HL-60 (cell line): ENCODE measurements at regions not wholly inside any gene's neighbourhood (a gene's known extent, or its start where the extent isn't known, plus 50 kb on each side); places are given as distances from the start of the nearest gene placed in this dataset.

Source experiments
- CTCF ChIP-seq: IDR thresholded peaks from one replicate; pipeline ENCODE4 v1.5.1; 2011; ENCODE audit warnings: low read length, control low read depth, inconsistent platforms; ENCODE audit not compliant: insufficient read depth
- GABPA ChIP-seq: IDR thresholded peaks from 2 replicates; pipeline ENCODE4 v1.6.1; 2012; ENCODE audit warnings: low read depth
- POLR2AphosphoS5 ChIP-seq: IDR thresholded peaks from 2 replicates; pipeline ENCODE4 v1.6.1; 2012; ENCODE audit warnings: low read depth
- REST ChIP-seq: IDR thresholded peaks from 2 replicates; pipeline ENCODE4 v1.6.1; 2012; ENCODE audit warnings: low read depth; ENCODE audit not compliant: insufficient replicate concordance
- SPI1 ChIP-seq: IDR thresholded peaks from 2 replicates; pipeline ENCODE4 v1.6.1; 2012; ENCODE audit warnings: low read depth, mild to moderate bottlenecking, borderline replicate concordance

GRCh38 chr13:44760434-44760833, 184.3 kb upstream of the TSC22D1 start:
- TF ChIP-seq CTCF (no peak), POLR2AphosphoS5 (no peak), SPI1 (no peak), REST (no peak), GABPA (no peak)
